ENCODE measurements at regions not wholly inside any gene's neighbourhood (a gene's known extent, or its start where the extent isn't known, plus 50 kb on each side); places are given as distances from the start of the nearest gene placed in this dataset.

DNA sequence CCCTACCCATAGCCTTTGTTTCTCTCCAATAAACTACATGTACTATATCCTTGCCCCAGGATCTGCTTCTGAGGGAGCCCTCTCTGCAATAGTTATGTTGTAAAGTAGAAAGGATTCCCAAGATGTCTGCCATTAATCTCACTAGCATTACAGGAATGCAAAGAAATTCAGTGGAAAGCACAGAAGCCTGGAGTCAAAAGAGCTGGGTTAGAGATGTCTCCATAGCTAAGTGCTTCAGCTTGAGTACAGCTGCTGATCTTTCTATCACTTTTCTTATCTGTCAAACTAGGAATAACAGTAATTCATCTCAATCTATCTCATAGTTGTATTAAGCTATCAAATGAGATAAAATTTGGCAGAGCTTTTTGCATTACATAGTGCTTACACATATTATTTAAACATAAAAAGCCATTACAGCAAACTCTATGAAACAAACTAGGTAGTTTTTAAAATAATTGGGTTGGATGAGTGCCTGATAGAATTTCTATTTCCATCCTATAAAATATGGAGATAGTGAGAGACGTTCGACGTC is 799.5 kb upstream of the SEMA6D start:
- no peak for FAIRE-seq
- no peak overlapping the region for H3K23ac ChIP-seq (ENCODE audit: insufficient read length)
- CTCF ChIA-PET (ENCODE audit: partially characterized antibody), result interaction anchor here (0.6 to 0.7 kb wide), 3 partner anchors 16 to 1370 kb away, joined by 3 read pairs; no protein-coding TSS in a partner anchor
- no peaks in the 10 kb centered on the region for H3K9me3 ChIP-seq (ENCODE audit: insufficient read depth in 2 of 2, low read depth in 1 of 2, low read length in 1 of 2)
- H3K4me2 ChIP-seq (ENCODE audit: insufficient read depth in 1 of 2, low read depth in 2 of 2, low read length in 2 of 2), result no peak overlapping the region
- H2AFZ ChIP-seq (ENCODE audit: low read length), result no peak overlapping the region
- H4K5ac ChIP-seq (ENCODE audit: insufficient read length, low read depth, low read length), result no peak overlapping the region
- H3K18ac ChIP-seq (ENCODE audit: extremely low read depth, low read length), result no peak overlapping the region
- WGBS, 2 experiments (ENCODE audit: extremely low coverage in 1 of 2, insufficient coverage in 1 of 2, insufficient read length in 1 of 2, insufficient replicate concordance in 2 of 2, low coverage in 1 of 2, low lambda C conversion rate in 2 of 2, missing lambda C conversion rate in 1 of 2), result 93 to 100% methylated on average over 3 of the region's 3 CpGs
- no peaks in the 10 kb centered on the region for H3K27me3 ChIP-seq (replicated peaks in 1 of 4; ENCODE audit: control insufficient read depth in 3 of 4, extremely low read depth in 1 of 4, insufficient read depth in 3 of 4, low read length in 3 of 4)
- H4K91ac ChIP-seq (replicated peaks; ENCODE audit: insufficient read length, low read length), result no peak overlapping the region
- H3K4me3 ChIP-seq (ENCODE audit: extremely low read depth in 1 of 4, insufficient read depth in 2 of 4, low read depth in 3 of 4, low read length in 4 of 4), result no peak overlapping the region
- no peak overlapping the region for H4K8ac ChIP-seq (ENCODE audit: extremely low read depth, insufficient read depth, low read length)
- no peak overlapping the region for H3K14ac ChIP-seq (ENCODE audit: insufficient read length)
- H3K4ac ChIP-seq (replicated peaks; ENCODE audit: insufficient read length, low read depth, low read length), result no peak overlapping the region
- H2BK15ac ChIP-seq (ENCODE audit: low read length), result no peak overlapping the region
- H3K56ac ChIP-seq (replicated peaks; ENCODE audit: insufficient read length, low read depth, low read length), result no peak overlapping the region
- no peak overlapping the region for H2AK5ac ChIP-seq (ENCODE audit: low read depth, low read length)
- no peaks in the 10 kb centered on the region for H3K4me1 ChIP-seq (replicated peaks in 1 of 4; ENCODE audit: control insufficient read depth in 3 of 4, insufficient read depth in 4 of 4, low read length in 3 of 4)
- H4K20me1 ChIP-seq (replicated peaks in 1 of 2; ENCODE audit: control insufficient read depth in 1 of 2, insufficient read depth in 2 of 2, low read length in 2 of 2), result no peaks in the 10 kb centered on the region
- POLR2A ChIA-PET (ENCODE audit: partially characterized antibody), result no interaction called here
- H2BK120ac ChIP-seq (replicated peaks; ENCODE audit: low read depth, low read length), result no peak overlapping the region
- no peak overlapping the region for H2BK20ac ChIP-seq (ENCODE audit: low read length)
- no peak overlapping the region for H2BK5ac ChIP-seq (ENCODE audit: low read depth, low read length)
- no peaks in the 10 kb centered on the region for H3K23me2 ChIP-seq (ENCODE audit: low read depth, low read length)
- H3K36me3 ChIP-seq (ENCODE audit: control insufficient read depth in 2 of 4, insufficient read depth in 4 of 4, low read length in 3 of 4), result no peaks in the 10 kb centered on the region
- H3K9ac ChIP-seq (replicated peaks in 1 of 4; ENCODE audit: extremely low read depth in 1 of 4, low read depth in 3 of 4, low read length in 3 of 4), result no peak overlapping the region
- no peak overlapping the region for H3K27ac ChIP-seq (ENCODE audit: low read depth, low read length)
- no peak for DNase-seq (ENCODE audit: low read depth in 1 of 2, low spot score in 2 of 2)
- H3K79me1 ChIP-seq (ENCODE audit: low read depth, low read length), result no peaks in the 10 kb centered on the region
- H3K79me2 ChIP-seq (ENCODE audit: control insufficient read depth in 1 of 2, insufficient read depth in 2 of 2, low read length in 2 of 2), result no peaks in the 10 kb centered on the region
- H2BK12ac ChIP-seq (ENCODE audit: low read depth, low read length), result no peak overlapping the region

Measured in H1 (cell line).